ENCODE measurements at regions not wholly inside any gene's neighbourhood (a gene's known extent, or its start where the extent isn't known, plus 50 kb on each side); places are given as distances from the start of the nearest gene placed in this dataset.
"Not testable (repeated sequence)": the region's sequence is repeated elsewhere in the genome, so short reads cannot be mapped to it uniquely, and the experiment has no call there.

DNA sequence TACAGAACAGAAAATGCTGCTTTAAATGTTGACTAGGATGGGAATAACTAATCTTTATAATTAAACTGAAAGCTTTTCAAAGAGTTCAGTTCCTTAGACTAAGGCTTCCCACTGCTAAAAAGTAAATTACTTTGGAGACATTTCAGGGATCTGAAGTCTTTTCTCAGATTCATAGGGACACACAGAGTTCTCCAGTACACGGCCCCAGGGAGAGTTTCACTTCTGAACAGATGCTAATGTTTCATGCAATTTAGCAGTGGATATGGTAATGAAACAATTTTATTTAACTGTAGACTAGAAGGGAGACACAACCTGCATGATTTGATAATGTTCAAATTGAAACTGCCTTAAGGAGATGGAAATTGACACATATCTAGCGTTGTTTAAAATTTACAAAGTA lies 1282.6 kb downstream of the NCAM2 start:
- no peak for DNase-seq (ENCODE audit: low spot score)

DNA sequence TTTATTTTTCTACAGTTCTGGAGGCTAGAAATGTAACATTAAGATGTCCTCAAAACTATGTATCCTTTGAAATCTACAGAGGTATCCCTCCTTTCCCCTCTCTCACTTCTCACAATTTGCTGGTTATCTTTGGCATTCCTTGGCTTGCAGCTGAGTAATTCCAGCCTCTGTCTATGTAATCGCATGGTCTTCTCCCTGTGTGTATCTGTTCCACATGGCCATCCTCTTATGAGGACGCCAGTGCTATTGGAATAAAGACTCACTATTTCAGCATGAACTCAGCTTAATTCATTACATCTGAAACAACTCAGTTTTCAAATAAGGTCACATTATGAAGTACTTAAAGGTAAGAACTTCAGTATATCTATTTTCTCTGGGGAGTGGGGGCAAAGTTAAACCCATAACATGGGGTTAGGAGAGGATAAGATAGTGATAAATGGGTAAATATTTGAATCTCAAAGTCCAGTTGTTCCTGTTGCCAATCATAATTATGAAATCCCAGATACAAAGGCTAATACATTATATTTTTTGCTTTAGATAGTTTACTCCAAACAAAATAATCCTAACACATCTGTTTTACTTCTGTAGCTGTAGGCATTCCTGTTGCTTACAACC lies 1290.8 kb downstream of the NCAM2 start:
- no peak for DNase-seq (ENCODE audit: low spot score)

DNA sequence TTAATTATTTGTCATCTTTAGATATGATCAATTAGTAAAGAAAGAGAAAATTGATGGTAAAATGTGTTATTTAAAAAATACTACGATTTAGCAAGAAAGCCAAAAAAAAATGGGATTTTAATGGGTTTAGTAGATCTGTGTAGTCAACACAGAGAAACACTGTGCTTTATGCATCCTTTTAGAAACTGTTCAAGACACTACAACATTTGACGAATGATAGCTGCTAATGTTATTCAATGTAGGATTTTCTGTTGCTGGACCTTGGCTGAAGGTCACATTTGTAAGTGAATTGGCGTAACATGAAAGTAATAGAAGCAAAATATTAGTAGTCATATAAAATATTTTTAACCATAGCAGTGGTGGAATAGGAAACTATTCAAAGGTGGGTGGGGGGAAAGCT lies 1293.9 kb downstream of the NCAM2 start:
- DNase-seq (ENCODE audit: low spot score), result no peak

DNA sequence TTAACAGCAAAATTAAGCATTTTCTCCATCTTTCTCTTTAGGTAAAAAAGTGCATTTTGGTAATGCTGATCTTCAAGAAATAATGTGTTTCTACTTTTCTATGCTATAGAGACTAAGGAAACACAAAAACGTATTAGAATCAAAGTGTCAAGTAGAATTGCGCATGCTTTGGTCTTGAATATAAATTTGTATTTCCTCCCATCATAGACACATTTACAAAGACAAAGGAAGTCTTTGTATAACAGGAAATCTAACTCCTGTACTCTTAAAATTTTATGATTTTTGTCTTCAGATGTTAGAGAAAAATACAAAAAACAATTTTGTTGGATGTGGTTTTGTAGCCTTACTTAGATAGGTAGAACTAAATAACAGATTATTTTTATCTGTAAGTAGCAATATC lies 1299.4 kb downstream of the NCAM2 start:
- no peak for DNase-seq (ENCODE audit: low spot score)

DNA sequence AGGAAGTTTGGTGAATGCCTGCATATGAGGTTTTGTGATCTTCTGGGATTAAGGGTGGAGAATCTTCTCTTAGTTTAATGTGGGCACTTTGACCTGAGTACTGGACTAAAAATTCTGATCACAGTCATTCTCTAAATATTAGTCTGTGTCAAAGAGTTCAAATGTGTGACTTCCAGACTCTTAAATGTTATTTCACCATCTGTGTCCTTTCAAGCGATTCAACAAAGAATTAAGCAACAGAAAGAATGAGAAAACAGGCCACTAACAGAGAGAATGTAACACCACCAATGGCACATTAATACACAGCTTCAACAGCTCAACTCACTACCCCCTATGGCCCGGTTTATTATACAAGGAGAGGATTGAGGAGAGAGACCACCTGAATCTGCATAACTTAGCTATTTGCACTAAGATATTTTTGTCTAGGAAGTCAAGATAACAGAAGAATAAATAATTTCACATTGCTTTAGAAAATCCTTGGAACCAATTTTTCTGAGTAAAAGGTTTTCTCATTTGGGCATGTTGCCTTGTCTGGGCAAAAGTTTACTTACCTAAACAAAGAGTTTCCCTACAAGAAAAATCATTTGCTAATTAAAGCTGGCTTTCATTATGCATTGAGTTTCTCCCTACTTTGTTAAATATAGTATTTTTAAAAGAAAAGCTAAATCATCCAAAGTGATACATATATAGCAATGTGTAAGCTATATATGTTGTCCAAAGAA lies 1313.7 kb downstream of the NCAM2 start:
- no peak for DNase-seq (ENCODE audit: low spot score)

DNA sequence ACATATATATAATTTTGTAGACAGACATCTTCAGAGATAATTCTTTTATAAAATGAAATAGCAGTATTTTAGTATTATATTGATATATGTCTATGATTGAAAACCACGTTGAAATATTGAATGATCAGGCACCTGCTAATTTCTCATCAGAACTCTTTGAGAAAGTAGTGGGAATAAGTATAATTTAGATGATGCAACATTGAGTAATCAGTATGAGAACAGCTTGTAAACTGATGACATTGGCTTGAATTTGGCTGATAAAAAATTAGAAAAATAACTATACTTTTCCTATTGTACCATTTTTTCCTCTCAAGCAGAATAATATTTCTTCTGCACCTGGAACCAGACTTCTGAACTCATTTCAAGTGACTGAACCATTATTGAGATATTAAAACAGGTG lies 1316.8 kb downstream of the NCAM2 start:
- no peak for DNase-seq (ENCODE audit: low spot score)

DNA sequence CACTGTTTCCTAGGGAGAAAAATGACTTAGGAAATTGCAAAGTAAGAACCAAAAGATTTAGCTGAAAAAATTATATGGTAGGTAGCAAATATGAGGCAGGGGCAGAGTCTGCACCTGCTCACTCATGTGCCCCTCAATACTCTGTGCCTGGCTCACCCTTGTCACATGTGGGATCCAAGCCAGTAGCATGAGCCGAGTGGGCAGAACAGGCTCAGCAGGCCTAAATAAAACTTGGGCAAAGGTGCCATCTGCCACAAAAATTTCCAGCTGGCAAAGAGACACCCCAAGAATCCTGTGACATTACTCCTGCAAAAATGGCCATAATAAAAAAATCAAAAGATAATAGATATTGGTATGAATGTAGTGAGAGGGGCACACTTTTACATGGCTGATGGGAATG lies 1321.2 kb downstream of the NCAM2 start:
- no peak for DNase-seq (ENCODE audit: low spot score)

DNA sequence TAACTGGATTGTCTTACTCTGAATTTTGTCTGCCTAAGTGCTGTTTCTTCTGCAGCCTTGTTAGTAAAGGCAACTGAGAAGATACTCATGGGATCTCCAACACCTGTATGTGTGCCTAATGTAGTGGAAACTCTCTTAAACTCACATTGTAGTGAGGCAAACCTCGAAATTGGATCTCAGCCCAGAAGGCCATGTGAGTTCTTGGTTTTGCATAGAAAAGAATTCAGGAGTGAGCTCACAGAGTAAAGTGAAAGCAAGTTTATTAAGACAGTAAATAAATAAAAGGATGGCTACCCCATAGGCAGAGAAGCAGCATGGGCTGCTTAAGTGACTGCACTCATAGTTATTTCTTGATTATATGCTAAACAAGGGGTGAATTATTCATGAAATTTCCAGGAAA lies 1344.7 kb downstream of the NCAM2 start:
- DNase-seq (ENCODE audit: low spot score), result no peak

DNA sequence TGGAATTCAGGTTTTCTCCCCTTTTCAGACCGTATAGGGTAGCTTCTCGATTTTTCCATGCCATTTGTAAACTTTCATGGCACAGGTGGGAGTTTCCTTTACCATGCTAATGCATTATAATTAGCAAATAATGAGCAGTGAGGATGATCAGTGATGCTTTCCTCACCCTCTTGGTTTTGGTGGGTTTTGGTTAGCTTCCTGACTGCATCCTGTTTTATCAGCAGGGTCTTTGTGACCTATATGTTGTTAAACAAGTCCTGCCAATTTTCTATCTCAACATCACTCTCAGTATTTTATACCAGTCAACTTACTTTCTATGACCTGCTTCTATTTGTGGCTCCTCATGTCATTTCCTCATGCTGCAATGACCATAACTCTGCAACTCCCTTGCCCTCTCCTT lies 1345.1 kb downstream of the NCAM2 start:
- no peak for DNase-seq (ENCODE audit: low spot score)

DNA sequence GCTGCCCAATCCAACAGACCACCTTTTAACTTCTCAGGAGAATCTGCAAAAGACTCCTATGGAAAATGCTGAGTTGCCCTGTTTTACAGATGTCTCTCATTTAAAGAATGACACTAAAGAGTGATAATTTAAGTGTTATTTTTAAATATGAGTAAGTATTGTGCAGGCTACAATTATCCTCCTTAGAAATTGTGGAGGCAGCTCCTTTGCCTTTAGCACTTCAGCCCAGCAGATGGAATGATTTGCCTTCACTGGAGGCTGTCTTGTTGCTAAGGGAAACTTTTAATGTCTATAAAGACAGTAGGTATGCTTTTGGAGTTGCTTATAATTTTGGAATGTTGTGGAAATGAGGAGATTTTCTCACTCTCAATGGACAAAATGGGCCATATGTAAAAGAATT lies 1345.5 kb downstream of the NCAM2 start:
- DNase-seq (ENCODE audit: low spot score), result no peak

DNA sequence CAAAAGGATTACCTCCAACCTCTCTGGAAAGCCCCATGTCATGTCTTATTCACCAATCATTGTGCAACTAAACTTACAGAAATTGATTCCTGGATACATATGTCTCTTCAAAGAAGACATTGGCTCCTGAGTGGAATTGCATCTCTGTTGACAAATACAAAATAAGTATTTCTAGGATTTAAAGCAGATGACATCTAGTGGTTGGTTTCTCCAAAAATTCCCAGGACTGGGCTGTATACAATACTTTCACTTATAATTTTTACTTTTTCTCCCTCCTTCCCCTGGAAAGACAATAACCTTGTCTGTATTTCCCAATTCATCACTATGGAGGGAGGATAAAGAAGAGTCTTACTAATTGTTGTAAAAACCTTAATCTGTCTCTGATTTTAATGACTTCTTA lies 1347.4 kb downstream of the NCAM2 start:
- DNase-seq (ENCODE audit: low spot score), result no peak

DNA sequence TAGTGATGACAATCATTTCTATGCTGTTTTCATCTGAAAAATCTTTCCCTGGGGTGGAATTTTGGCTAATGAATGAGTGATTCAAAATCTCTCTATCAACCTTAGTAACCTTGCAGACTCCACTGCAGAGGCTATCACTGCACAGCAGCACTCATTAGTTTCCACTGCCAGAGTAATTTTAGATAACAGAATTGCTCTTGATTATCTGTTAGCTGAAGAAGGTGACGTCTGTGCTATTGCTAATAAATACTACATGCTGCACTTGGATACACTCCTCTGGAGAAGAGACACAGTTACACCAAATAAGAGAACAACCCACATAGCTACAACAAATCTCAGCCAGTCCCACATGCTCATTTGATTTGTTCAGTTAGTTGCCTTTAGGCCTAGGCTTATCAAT lies 1348.4 kb downstream of the NCAM2 start:
- DNase-seq (ENCODE audit: low spot score), result no peak

DNA sequence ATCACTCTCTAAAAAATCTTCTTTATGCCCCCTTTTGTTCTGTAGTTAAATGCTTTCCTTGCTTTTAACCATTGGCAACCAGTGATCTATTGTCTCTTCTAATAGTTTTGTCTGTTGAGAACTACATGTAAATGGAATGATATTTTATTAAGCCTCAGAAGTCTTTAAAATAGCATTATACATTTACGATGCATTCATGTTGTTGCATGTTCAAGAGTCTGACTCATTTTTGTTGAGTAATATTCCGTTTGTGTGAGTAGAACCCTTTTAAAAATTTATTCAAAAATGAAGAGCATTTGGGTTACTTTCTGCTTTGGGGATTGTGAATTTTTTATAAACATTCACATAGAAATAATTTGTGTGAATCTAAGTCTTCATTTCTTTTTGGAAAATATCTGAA lies 1352.9 kb downstream of the NCAM2 start:
- DNase-seq (ENCODE audit: low spot score), result no peak

DNA sequence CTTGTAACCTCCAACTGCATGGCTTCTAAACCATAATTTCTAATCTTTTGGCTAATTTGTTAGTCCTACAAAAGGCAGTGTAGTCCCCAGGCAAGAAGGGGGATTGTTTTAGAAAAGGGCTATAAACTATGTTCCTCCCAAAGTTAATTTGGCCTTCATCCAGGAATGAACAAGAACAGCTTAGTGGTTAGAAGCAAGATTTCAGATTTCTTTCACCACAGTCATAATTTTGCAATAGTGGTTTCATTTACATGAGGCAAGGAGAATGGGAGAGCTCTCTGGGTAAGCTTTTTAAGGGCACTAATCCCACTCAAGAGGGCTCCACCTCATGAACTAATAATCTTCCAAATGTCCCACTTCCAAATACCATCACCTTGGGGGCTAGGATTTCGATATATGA lies 1353.9 kb downstream of the NCAM2 start:
- DNase-seq (ENCODE audit: low spot score), result no peak

DNA sequence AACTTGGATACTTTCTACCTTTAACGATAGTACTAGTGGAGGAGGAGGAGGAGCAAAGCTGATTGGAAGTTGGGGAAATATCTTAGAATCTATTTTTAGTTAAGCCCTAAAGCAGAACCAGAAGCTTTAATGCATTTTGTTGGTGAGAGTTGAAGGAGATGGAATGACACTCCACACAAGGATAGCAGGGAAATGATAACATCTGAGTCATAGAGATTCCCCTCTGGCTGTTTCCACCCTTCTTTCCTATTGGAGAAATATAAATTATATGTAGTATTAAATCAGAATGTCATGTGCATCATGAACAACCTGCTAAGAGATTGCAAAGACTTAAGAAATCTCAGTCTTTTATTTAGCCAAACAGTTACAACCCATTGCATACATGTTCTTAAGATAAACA lies 1357.7 kb downstream of the NCAM2 start:
- DNase-seq (ENCODE audit: low spot score), result no peak

DNA sequence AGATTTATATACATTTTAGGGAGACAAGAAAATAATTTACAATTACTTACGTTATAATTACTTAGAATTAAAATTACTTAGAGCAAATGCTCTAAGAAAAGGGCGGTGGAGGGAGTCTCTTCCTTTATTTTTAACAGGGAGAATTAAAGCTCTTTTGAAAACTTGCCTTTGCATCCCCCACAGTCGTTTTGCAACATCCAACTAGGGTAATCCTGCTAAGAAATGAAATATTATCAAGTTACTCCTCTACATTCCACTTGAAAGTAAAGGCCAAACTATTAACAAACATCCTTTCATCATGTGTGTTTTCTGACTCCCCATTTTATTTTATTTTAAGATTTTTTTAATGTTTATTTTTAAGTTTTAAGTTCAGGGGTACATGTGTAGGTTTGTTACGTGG lies 1358.5 kb downstream of the NCAM2 start:
- DNase-seq (ENCODE audit: low spot score), result no peak

DNA sequence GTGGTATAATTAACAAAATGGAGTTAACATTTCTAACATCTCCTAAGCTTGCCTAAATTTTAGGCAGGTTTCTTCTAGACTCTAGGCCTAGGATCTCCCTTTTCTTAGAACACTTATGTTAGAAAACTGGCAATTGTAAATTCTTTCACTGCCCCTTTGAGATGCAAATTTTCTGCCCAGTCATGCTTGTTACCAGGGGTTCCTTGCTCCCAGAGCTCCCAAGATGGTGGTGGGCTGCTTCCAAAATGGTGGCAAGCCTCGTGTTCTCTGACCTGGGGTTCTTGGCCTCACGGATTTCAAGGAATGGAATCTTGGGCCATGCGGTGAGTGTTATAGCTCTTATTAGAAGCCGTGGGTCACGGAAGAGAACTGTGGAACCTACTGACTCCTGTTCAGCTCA lies 1361.4 kb downstream of the NCAM2 start:
- not testable (repeated sequence) for DNase-seq (ENCODE audit: low spot score)

DNA sequence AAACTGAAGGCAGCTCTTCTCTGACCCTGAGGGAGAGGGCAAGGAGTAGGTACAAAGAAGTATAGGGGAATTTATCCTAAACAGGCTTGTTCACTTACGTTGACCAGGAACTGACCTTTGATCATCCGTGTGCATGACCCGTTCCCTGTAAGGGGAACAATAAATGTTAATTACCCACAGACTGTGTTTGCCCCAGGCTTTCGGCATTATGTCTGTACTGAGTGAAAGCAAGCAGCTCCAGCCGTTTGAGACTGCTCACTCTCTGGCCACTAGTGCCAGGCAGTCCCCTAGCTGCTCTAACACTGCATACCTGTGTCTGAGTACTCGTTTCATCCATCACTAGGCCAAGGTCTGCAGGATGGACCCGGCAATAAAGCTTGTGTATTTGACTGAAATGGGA lies 1365.3 kb downstream of the NCAM2 start:
- DNase-seq (ENCODE audit: low spot score), result no peak

DNA sequence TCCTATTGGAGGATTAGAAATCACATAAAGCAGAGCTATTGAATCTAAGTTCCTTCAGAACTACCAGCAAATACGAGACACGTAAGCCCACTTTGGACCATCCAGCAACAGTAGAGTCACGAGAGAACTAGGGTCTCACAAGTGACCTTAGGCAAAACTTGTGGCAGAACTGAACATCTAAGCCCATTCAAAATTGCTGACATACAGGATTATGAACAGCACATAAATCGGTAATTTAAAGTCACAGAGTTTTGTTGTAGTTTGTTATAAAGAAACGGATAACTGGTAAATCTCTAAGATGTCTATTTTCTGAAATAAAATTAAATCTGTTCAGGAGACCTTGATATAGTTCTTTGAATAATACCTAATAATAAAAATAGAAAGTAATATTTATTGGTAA lies 1366.0 kb downstream of the NCAM2 start:
- no peak for DNase-seq (ENCODE audit: low spot score)

DNA sequence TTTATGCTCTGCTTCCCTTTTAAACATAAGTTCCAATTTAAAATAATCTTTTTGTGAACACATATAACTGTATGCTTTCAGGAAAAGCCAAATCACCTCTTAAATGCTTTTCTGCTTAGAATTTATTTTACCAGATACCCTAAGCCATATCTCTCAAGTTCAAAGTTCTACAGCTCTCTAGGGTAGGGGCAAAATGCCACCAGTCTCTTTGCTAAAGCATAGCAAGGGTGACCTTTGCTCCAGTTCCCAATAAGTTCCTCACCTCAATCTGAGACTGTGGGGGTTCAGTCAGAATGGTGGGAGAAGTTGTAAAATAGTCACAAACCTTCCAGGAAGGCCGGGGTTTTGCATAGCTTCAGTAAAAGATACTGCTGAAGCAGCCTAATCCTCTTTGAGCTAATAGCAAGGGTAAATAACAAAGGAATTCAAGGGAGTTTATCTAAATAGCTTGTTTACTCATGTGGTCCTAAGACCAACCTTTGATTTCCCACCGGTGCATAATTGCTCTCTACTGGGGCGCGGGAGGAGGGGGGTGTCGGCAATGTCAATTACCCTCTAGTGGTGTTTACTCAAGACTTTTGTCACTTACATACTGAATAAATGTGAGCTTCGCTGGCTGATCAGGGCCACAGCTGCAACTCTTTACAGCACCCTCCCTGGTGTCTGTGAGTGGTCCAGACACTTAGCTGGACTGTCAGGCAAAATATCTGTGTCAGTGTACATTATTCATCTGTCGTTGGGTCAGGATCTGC lies 1376.2 kb downstream of the NCAM2 start:
- no peak for DNase-seq (ENCODE audit: low spot score)

DNA sequence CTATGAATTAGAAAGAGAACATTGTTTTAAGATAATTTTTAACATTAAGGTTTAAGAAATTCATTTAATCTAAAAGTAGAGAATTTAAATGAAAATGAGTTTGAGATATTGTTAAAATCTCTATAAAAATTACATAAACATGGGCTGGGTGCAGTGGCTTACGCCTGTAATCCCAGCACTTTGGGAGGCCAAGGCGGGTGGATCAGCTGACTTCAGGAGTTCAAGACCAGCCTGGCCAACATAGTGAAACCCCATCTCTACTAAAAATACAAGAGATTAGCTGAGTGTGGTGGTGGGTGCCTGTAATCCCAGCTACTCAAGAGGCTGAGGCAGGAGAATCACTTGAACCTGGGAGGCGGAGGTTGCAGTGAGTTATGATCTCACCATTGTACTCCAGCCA lies 1379.6 kb downstream of the NCAM2 start:
- not testable (repeated sequence) for DNase-seq (ENCODE audit: low spot score)

DNA sequence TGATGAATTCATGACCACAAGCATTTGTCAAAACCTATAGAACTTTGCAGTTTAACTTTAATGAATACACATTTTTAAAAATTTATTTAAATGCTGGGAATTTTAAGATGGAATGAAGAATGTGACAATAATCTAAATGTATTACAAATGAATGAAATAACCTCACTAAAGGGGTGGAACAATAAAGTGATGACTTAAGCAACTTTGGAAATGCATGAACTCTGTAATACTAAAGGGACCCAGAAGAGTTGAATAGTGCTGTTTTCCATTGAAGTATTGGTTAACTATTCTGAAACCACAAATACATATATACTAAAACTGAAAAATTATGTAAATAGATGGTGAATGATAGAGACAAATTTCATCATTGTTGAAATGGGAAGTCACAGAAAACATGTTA lies 1395.1 kb downstream of the NCAM2 start:
- no peak for DNase-seq (ENCODE audit: low spot score)

DNA sequence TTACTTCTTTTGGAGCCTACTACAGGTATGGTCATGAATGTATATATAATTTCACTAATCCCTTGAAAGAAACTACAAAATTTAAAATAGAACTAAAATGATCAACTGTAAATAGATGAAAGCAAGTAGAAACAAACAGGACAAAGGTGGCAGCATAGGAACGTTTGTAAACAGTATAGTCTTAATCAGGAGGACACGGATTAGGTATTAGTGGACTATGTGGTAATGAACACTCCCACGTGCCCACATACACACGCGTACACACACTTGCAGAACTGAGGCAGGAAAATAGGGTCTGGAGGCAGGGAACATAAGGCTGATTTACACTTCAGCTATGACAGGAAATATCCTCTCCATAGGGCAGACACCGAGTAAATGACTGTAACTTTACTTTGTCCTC lies 1397.8 kb downstream of the NCAM2 start:
- DNase-seq (ENCODE audit: low spot score), result no peak

Data from AG08395 (cell line).